NT2/D1 (cell line): ENCODE measurements at regions not wholly inside any gene's neighbourhood (a gene's known extent, or its start where the extent isn't known, plus 50 kb on each side); places are given as distances from the start of the nearest gene placed in this dataset.
"Not testable (repeated sequence)": the region's sequence is repeated elsewhere in the genome, so short reads cannot be mapped to it uniquely, and the experiment has no call there.

ENCODE experiments used
- DNase-seq: peaks from one replicate; pipeline ENCODE4 v3.0.0-alpha.2; 2011; ENCODE audit warnings: low read depth, low spot score
- H3K27me3 ChIP-seq: 2 replicates; pipeline ENCODE4 v1.6.0; 2011; ENCODE audit warnings: mild to moderate bottlenecking; ENCODE audit not compliant: insufficient read length, insufficient read depth
- H3K36me3 ChIP-seq: 2 replicates; pipeline ENCODE4 v1.6.1; 2011; ENCODE audit warnings: mild to moderate bottlenecking, low read length, mixed read lengths; ENCODE audit not compliant: insufficient read depth, insufficient read length
- H3K4me1 ChIP-seq: 2 replicates; pipeline ENCODE4 v1.5.1; 2011; ENCODE audit not compliant: insufficient read depth, insufficient read length
- H3K4me3 ChIP-seq: 2 replicates; pipeline ENCODE4 v1.5.1; 2011; ENCODE audit warnings: low read depth; ENCODE audit not compliant: insufficient read length
- H3K9ac ChIP-seq: 2 replicates; pipeline ENCODE4 v1.6.0; 2011; ENCODE audit warnings: low read depth; ENCODE audit not compliant: insufficient read length
- H3K9me3 ChIP-seq: 2 replicates; pipeline ENCODE4 v1.5.1; 2011; ENCODE audit warnings: mild to moderate bottlenecking, low read length; ENCODE audit not compliant: insufficient read depth
- SUZ12 ChIP-seq: IDR thresholded peaks from 2 replicates; pipeline ENCODE4 v1.6.1; 2011; ENCODE audit not compliant: insufficient read length, insufficient read depth; ENCODE audit errors: extremely low read depth
- YY1 ChIP-seq: IDR thresholded peaks from 2 replicates; pipeline ENCODE4 v1.6.1; 2011; ENCODE audit not compliant: insufficient read length, insufficient read depth
- ZNF274 ChIP-seq: IDR thresholded peaks from 2 replicates; pipeline ENCODE4 v1.6.1; 2011; ENCODE audit warnings: mild to moderate bottlenecking, low read depth, low read length

DNA sequence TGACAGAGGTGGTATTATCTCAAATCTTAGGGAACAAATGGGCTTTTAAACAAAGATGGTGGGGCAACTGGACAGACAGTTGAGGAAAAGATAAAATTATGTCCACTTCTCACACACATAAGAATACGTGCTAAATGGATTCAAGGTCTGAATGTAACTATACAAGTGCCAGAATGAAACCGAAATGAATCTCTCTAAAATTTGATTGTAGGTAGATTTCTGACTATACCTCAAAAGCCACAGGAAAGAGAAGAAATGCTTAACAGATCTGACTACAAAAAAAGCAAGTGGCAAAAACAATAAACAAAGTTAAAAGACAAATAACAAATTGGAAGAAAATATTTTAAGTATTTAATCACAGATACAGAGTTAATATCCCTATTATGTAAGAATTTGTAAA lies 182.7 kb upstream of the OLIG3 start:
- Histone ChIP-seq H3K4me1 (no peaks in the 10 kb centered on the region), H3K9ac (no peak overlapping the region), H3K36me3 (no peaks in the 10 kb centered on the region), H3K27me3 (no peaks in the 10 kb centered on the region), H3K9me3 (no peaks in the 10 kb centered on the region), H3K4me3 (no peak overlapping the region)
- no peak for TF ChIP-seq ZNF274
- no peak for TF ChIP-seq SUZ12
- TF ChIP-seq YY1: no peak
- DNase-seq: no peak

- no peak for DNase-seq
- H3K4me1 ChIP-seq: no peaks in the 10 kb centered on the region
- TF ChIP-seq YY1: no peak
- no peak for TF ChIP-seq ZNF274
- TF ChIP-seq SUZ12: no peak
- H3K4me3 ChIP-seq: no peak overlapping the region
- no peaks in the 10 kb centered on the region for H3K36me3 ChIP-seq
- no peaks in the 10 kb centered on the region for H3K27me3 ChIP-seq
- no peaks in the 10 kb centered on the region for H3K9me3 ChIP-seq
- H3K9ac ChIP-seq: no peak overlapping the region
Measured at GRCh38 chr6:137677709-137678108, 183.5 kb upstream of the OLIG3 start.

GRCh38 chr6:137678451-137678850 lies 184.3 kb upstream of the OLIG3 start:
- Histone ChIP-seq H3K9ac (no peak overlapping the region), H3K36me3 (no peaks in the 10 kb centered on the region), H3K9me3 (no peaks in the 10 kb centered on the region), H3K4me3 (no peak overlapping the region), H3K27me3 (no peaks in the 10 kb centered on the region), H3K4me1 (no peaks in the 10 kb centered on the region)
- DNase-seq: no peak
- TF ChIP-seq YY1 (no peak), ZNF274 (no peak), SUZ12 (no peak)

GRCh38 chr6:137680705-137681346 lies 186.2 kb upstream of the TNFAIP3 start:
- no peak overlapping the region for H3K4me3 ChIP-seq
- no peaks in the 10 kb centered on the region for H3K27me3 ChIP-seq
- DNase-seq: no peak
- no peak overlapping the region for H3K9ac ChIP-seq
- no peaks in the 10 kb centered on the region for H3K36me3 ChIP-seq
- H3K9me3 ChIP-seq: no peaks in the 10 kb centered on the region
- H3K4me1 ChIP-seq: no peaks in the 10 kb centered on the region
- TF ChIP-seq YY1 (no peak), ZNF274 (no peak), SUZ12 (no peak)

DNA sequence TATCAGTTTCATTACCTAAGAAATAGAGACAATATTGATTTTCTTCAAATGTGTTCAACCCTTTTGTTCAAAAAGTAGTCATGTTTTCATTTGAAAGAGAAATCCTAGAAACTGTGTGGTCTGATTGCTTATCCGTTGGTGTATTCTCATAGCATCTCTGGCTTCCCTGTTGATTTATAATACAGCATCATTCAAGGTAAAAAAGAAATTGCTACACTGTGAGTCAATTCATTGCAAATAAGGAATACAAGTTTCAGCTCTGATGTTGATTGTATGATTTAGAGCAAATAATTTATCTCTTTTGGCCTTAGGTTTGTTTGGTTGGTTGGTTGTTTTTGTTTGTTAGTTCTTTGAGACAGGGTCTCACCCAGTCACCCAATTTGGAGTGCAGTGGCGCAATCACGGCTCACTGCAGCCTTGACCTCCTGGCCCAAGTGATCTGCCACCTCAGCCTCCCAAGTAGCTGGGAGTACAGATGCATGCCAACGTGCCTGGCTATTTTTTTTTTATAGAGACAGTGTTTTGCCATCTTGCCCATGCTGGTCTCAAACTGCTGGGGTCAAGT lies 185.5 kb upstream of the TNFAIP3 start:
- TF ChIP-seq ZNF274: no peak
- no peak for TF ChIP-seq YY1
- no peak for DNase-seq
- no peaks in the 10 kb centered on the region for H3K4me1 ChIP-seq
- no peak overlapping the region for H3K9ac ChIP-seq
- H3K9me3 ChIP-seq: no peaks in the 10 kb centered on the region
- no peak overlapping the region for H3K4me3 ChIP-seq
- no peaks in the 10 kb centered on the region for H3K36me3 ChIP-seq
- H3K27me3 ChIP-seq: no peaks in the 10 kb centered on the region

- not testable (repeated sequence) for H3K36me3 ChIP-seq, H3K27me3 ChIP-seq, H3K4me1 ChIP-seq, H3K4me3 ChIP-seq, H3K9ac ChIP-seq, DNase-seq, H3K9me3 ChIP-seq
Measured at GRCh38 chr6:137682658-137683057, 184.4 kb upstream of the TNFAIP3 start.

DNA sequence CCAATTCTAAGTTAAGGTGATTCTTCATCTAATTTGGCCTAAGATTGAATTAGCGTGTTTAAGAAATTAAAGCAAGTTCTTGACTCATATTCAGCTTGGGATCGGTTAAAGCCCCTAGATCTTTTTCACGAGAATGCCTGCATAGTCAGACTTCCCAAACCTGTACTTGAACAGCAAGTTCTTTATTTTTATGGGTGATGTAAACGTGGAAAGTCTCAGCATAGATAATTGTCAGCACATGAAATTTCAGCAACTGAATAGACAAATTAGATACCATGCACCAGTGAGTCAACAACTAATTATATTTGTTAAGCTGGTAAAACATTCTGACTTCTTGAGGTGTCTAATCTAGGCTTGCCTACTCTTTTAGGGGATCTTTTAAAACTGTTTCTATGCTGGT lies 183.1 kb upstream of the TNFAIP3 start:
- H3K36me3 ChIP-seq: no peaks in the 10 kb centered on the region
- H3K9me3 ChIP-seq: no peaks in the 10 kb centered on the region
- no peak overlapping the region for H3K4me3 ChIP-seq
- H3K4me1 ChIP-seq: no peaks in the 10 kb centered on the region
- TF ChIP-seq ZNF274: no peak
- no peak for TF ChIP-seq SUZ12
- TF ChIP-seq YY1: no peak
- no peak for DNase-seq
- no peaks in the 10 kb centered on the region for H3K27me3 ChIP-seq
- H3K9ac ChIP-seq: no peak overlapping the region
